ENCODE measurements at regions not wholly inside any gene's neighbourhood (a gene's known extent, or its start where the extent isn't known, plus 50 kb on each side); places are given as distances from the start of the nearest gene placed in this dataset.
"Not testable (repeated sequence)": the region's sequence is repeated elsewhere in the genome, so short reads cannot be mapped to it uniquely, and the experiment has no call there.

DNA sequence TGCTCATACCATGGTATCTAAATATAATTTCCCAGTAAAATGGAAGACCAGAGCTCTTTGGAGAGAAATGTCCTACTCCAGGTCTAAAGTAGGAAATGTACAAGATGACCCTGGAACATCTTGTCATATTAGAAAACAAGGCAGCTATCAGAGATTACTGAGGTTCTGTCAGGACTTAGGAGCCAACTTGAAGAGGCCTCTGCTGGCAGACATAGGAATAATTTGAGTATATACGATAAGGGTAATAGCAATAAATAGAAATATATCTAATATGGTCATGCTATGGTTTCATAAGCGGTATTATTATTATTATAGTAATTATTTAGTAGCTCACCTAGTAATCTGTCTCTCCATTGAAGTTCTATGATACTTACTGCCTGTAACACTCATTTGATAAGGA lies 224.2 kb downstream of the SOX2 start:
- TF ChIP-seq, protein P1, sequence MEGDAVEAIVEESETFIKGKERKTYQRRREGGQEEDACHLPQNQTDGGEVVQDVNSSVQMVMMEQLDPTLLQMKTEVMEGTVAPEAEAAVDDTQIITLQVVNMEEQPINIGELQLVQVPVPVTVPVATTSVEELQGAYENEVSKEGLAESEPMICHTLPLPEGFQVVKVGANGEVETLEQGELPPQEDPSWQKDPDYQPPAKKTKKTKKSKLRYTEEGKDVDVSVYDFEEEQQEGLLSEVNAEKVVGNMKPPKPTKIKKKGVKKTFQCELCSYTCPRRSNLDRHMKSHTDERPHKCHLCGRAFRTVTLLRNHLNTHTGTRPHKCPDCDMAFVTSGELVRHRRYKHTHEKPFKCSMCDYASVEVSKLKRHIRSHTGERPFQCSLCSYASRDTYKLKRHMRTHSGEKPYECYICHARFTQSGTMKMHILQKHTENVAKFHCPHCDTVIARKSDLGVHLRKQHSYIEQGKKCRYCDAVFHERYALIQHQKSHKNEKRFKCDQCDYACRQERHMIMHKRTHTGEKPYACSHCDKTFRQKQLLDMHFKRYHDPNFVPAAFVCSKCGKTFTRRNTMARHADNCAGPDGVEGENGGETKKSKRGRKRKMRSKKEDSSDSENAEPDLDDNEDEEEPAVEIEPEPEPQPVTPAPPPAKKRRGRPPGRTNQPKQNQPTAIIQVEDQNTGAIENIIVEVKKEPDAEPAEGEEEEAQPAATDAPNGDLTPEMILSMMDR (IDR thresholded peaks at IDR 0.05; ENCODE audit: control extremely low read depth, extremely low read depth): no peak
- 90 to 92% methylated on average over 2 of the region's 2 CpGs for WGBS, 2 donors
- Histone ChIP-seq H3K9me3 (ENCODE audit: control insufficient read depth in 4 of 4, insufficient read depth in 3 of 4, low read length in 3 of 4) (no peaks in the 10 kb centered on the region), H3K27me3 (ENCODE audit: control insufficient read depth in 3 of 3, insufficient read depth in 3 of 3, low read length in 2 of 3) (no peaks in the 10 kb centered on the region), H3K27ac (ENCODE audit: low read depth in 1 of 2, low read length in 1 of 2) (no peak overlapping the region), H3K4me3 (no peak overlapping the region), H3K36me3 (ENCODE audit: control insufficient read depth in 4 of 4, insufficient read depth in 4 of 4, low read length in 4 of 4) (no peaks in the 10 kb centered on the region), H3K4me1 (ENCODE audit: control insufficient read depth in 5 of 5, insufficient read depth in 5 of 5, low read length in 5 of 5) (no peaks in the 10 kb centered on the region), H3K9ac (ENCODE audit: insufficient read depth in 1 of 2, low read length in 2 of 2) (no peak overlapping the region)
- no peak for ATAC-seq (ENCODE audit: insufficient read depth, low FRiP score)
- DNase-seq: no peak

DNA sequence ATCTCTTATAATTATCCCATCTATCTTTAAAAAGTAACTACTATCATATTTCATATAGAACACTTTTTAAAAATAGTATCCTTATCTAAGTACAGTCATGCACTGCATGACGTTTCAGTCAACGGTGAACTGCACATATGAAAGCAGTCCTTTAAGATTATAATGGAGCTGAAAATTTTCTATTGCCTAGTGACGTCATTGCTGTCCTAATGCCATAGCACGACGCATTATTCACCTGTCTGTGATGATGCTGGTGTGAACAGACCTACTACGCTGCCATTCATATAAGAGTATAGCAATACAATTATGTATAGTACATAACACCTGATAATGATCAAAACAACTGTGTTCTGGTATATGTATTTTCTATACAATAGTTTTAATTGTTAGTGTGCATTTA lies 225.0 kb downstream of the SOX2 start:
- TF ChIP-seq, protein P1 (IDR thresholded peaks at IDR 0.05; ENCODE audit: control extremely low read depth, extremely low read depth): no peak
- Histone ChIP-seq H3K4me1 (ENCODE audit: control insufficient read depth in 5 of 5, insufficient read depth in 5 of 5, low read length in 5 of 5) (no peaks in the 10 kb centered on the region), H3K36me3 (ENCODE audit: control insufficient read depth in 4 of 4, insufficient read depth in 4 of 4, low read length in 4 of 4) (no peaks in the 10 kb centered on the region), H3K4me3 (no peak overlapping the region), H3K9me3 (ENCODE audit: control insufficient read depth in 4 of 4, insufficient read depth in 3 of 4, low read length in 3 of 4) (no peaks in the 10 kb centered on the region), H3K9ac (ENCODE audit: insufficient read depth in 1 of 2, low read length in 2 of 2) (no peak overlapping the region), H3K27ac (ENCODE audit: low read depth in 1 of 2, low read length in 1 of 2) (no peak overlapping the region), H3K27me3 (ENCODE audit: control insufficient read depth in 3 of 3, insufficient read depth in 3 of 3, low read length in 2 of 3) (no peaks in the 10 kb centered on the region)
- ATAC-seq (ENCODE audit: insufficient read depth, low FRiP score) (no peak), DNase-seq (no peak)
- 71 to 87% methylated on average over 6 of the region's 6 CpGs for WGBS, 2 donors

DNA sequence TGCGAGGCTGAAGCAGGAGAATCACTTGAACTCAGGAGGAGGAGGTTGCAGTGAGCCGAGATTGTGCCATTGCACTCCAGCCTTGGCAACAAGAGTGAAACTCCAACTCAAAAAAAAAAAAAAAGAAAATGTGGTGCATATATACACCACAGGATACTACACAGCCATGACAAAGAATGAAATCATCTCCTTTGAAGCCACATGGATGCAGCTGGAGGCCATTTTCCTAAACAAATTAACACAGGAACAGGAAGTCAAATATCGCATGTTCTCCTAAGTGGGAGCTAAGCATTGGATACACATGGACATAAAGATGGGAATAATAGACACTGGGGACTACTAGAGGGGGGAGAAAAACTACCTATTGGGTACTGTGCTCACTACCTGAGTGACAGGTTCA lies 226.9 kb downstream of the SOX2 start:
- H3K4me1 ChIP-seq (ENCODE audit: control insufficient read depth in 5 of 5, insufficient read depth in 5 of 5, low read length in 5 of 5); H3K36me3 ChIP-seq (ENCODE audit: control insufficient read depth in 4 of 4, insufficient read depth in 4 of 4, low read length in 4 of 4); H3K9ac ChIP-seq (ENCODE audit: insufficient read depth in 1 of 2, low read length in 2 of 2); H3K27me3 ChIP-seq (ENCODE audit: control insufficient read depth in 3 of 3, insufficient read depth in 3 of 3, low read length in 2 of 3); H3K27ac ChIP-seq (ENCODE audit: low read depth in 1 of 2, low read length in 1 of 2); ATAC-seq (ENCODE audit: insufficient read depth, low FRiP score); H3K4me3 ChIP-seq; H3K9me3 ChIP-seq (ENCODE audit: control insufficient read depth in 4 of 4, insufficient read depth in 3 of 4, low read length in 3 of 4); DNase-seq: not testable (repeated sequence)
- 80 to 89% methylated on average over 3 of the region's 3 CpGs for WGBS, 2 donors

DNA sequence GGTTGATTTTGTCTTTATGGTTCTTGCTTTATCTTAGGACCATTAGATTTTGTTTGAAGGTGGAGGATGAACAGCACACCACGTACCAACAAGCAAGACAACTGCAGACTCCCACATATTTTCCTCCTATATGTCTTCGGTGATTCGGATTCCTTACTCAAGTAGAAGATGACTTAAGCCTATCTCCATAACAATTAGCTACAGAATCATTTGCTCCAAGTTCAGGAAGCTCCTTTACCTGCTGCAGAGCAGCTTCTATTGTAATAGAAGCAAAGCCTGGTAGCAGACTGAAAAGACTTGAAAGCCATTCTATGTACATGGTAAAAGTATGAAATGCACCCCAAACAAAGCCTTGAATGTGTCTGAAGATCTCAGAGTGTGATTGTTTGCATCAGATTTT lies 229.0 kb downstream of the SOX2 start:
- H3K9me3 ChIP-seq (ENCODE audit: control insufficient read depth in 4 of 4, insufficient read depth in 3 of 4, low read length in 3 of 4): no peaks in the 10 kb centered on the region
- peaks cover 0 to 4% (median 0%) of the 10 kb centered on the region in 5 donors for H3K4me1 ChIP-seq (ENCODE audit: control insufficient read depth in 5 of 5, insufficient read depth in 5 of 5, low read length in 5 of 5)
- no peak overlapping the region for H3K9ac ChIP-seq (ENCODE audit: insufficient read depth in 1 of 2, low read length in 2 of 2)
- no peak overlapping the region for H3K4me3 ChIP-seq
- DNase-seq (no peak), ATAC-seq (ENCODE audit: insufficient read depth, low FRiP score) (no peak)
- 72 to 82% methylated on average over 3 of the region's 3 CpGs for WGBS, 2 donors
- peaks cover 0 to 3% (median 0%) of the 10 kb centered on the region in 3 donors for H3K27me3 ChIP-seq (ENCODE audit: control insufficient read depth in 3 of 3, insufficient read depth in 3 of 3, low read length in 2 of 3)
- TF ChIP-seq, protein P1 (IDR thresholded peaks at IDR 0.05; ENCODE audit: control extremely low read depth, extremely low read depth): no peak
- H3K36me3 ChIP-seq (ENCODE audit: control insufficient read depth in 4 of 4, insufficient read depth in 4 of 4, low read length in 4 of 4): no peaks in the 10 kb centered on the region
- H3K27ac ChIP-seq (ENCODE audit: low read depth in 1 of 2, low read length in 1 of 2): no peak overlapping the region
